ENCODE measurements at regions not wholly inside any gene's neighbourhood (a gene's known extent, or its start where the extent isn't known, plus 50 kb on each side); places are given as distances from the start of the nearest gene placed in this dataset.

GRCh38 chr11:122285070-122285988, 169.3 kb upstream of the BLID start:
- WGBS (ENCODE audit: insufficient coverage), result 87% methylated on average over 3 of the region's 8 CpGs
- Histone ChIP-seq H3K36me3 (ENCODE audit: control insufficient read depth, insufficient read depth, low read length) (no peaks in the 10 kb centered on the region), H3K4me1 (ENCODE audit: control insufficient read depth, insufficient read depth, low read length) (peaks cover 2% of the 10 kb centered on the region), H3K27ac (ENCODE audit: low read length) (no peak overlapping the region), H3K4me3 (ENCODE audit: low read length) (no peak overlapping the region), H3K9me3 (replicated peaks; ENCODE audit: control insufficient read depth, low read depth, low read length) (no peaks in the 10 kb centered on the region), H3K27me3 (ENCODE audit: control insufficient read depth, insufficient read depth, low read length) (no peaks in the 10 kb centered on the region)
- no peak for DNase-seq

- no peaks in the 10 kb centered on the region for H3K36me3 ChIP-seq (ENCODE audit: control insufficient read depth, insufficient read depth, low read length)
- no peaks in the 10 kb centered on the region for H3K4me1 ChIP-seq (ENCODE audit: control insufficient read depth, insufficient read depth, low read length)
- H3K9me3 ChIP-seq (replicated peaks; ENCODE audit: control insufficient read depth, low read depth, low read length), result no peaks in the 10 kb centered on the region
- no peak for DNase-seq
- H3K27ac ChIP-seq (ENCODE audit: low read length), result no peak overlapping the region
- H3K27me3 ChIP-seq (ENCODE audit: control insufficient read depth, insufficient read depth, low read length), result no peaks in the 10 kb centered on the region
- no CpG with 5 or more reads among the region's 5 CpGs for WGBS (ENCODE audit: insufficient coverage)
- H3K4me3 ChIP-seq (ENCODE audit: low read length), result no peak overlapping the region
Measured at GRCh38 chr11:122280870-122281269, 164.9 kb upstream of the BLID start.

DNA sequence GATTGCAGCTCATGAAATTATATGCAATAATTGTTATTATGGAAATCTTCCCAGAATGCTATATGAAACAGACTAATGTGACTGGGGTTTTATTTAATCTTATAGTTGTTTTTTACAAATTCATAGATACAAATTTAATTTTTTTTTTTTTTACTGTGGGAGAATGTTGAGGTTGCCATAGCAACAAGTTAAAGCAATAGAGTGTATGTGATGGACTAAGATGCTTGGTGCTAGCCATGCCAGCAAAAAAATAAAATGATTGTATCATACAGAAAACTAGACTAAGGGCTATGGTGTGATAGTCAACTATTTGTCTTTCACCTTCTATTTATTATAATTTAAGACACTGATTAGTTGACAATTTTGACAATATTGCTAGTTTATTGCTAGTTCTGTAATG, 163.2 kb upstream of the BLID start:
- no peak for DNase-seq
- Histone ChIP-seq H3K27me3 (ENCODE audit: control insufficient read depth, insufficient read depth, low read length) (no peaks in the 10 kb centered on the region), H3K36me3 (ENCODE audit: control insufficient read depth, insufficient read depth, low read length) (no peaks in the 10 kb centered on the region), H3K4me1 (ENCODE audit: control insufficient read depth, insufficient read depth, low read length) (no peaks in the 10 kb centered on the region), H3K27ac (ENCODE audit: low read length) (no peak overlapping the region), H3K4me3 (ENCODE audit: low read length) (no peak overlapping the region), H3K9me3 (replicated peaks; ENCODE audit: control insufficient read depth, low read depth, low read length) (no peaks in the 10 kb centered on the region)

GRCh38 chr11:122277493-122277892, 161.5 kb upstream of the BLID start:
- Histone ChIP-seq H3K27me3 (ENCODE audit: control insufficient read depth, insufficient read depth, low read length) (no peaks in the 10 kb centered on the region), H3K9me3 (replicated peaks; ENCODE audit: control insufficient read depth, low read depth, low read length) (no peaks in the 10 kb centered on the region), H3K4me1 (ENCODE audit: control insufficient read depth, insufficient read depth, low read length) (no peaks in the 10 kb centered on the region), H3K27ac (ENCODE audit: low read length) (no peak overlapping the region), H3K36me3 (ENCODE audit: control insufficient read depth, insufficient read depth, low read length) (no peaks in the 10 kb centered on the region), H3K4me3 (ENCODE audit: low read length) (no peak overlapping the region)
- 70% methylated on average over 4 of the region's 4 CpGs for WGBS (ENCODE audit: insufficient coverage)
- no peak for DNase-seq

DNA sequence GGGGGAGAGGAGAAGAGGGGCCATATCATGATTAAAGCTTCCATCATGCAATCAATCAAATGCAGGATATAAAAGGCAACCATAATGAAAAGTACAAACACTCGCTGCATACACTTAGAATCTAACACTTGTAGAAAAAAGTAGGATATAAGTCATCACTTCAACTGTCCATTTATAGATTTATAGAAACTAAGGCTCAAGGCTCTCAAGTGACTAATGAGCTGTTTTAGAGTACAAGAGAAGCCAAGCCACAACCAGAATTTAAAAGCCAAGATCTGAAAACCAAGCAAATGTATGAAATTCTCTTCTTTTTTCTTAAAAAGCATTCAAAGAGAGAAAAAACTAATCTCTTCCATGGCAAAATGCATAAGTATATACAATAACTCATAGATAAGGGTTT, 160.2 kb upstream of the BLID start:
- peaks cover 1% of the 10 kb centered on the region for H3K4me1 ChIP-seq (ENCODE audit: control insufficient read depth, insufficient read depth, low read length)
- no peak overlapping the region for H3K27ac ChIP-seq (ENCODE audit: low read length)
- DNase-seq, result no peak
- H3K4me3 ChIP-seq (ENCODE audit: low read length), result no peak overlapping the region
- no peaks in the 10 kb centered on the region for H3K36me3 ChIP-seq (ENCODE audit: control insufficient read depth, insufficient read depth, low read length)
- WGBS (ENCODE audit: insufficient coverage), result no CpG with 5 or more reads among the region's 1 CpG
- H3K27me3 ChIP-seq (ENCODE audit: control insufficient read depth, insufficient read depth, low read length), result no peaks in the 10 kb centered on the region
- no peaks in the 10 kb centered on the region for H3K9me3 ChIP-seq (replicated peaks; ENCODE audit: control insufficient read depth, low read depth, low read length)

DNA sequence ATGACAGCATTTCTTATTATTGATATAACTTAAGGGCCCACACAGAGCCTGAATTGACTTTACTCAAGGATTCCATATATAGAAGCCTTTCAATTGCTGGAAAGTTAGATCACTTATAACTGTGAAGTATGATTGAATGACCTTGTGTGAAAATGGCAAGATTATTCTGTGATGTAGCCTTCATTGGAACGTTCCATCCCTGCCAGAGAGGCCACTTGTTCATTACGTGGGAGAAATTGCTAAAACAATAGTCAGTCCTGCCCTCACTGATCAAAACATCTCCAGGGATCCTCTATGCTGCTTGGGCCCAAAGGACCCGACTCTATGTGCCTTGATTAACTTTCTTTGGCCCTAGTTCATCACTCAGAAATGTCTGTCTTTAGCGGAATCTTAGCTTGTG, 159.5 kb upstream of the BLID start:
- DNase-seq, result peak; percentile 37
- Histone ChIP-seq H3K27ac (ENCODE audit: low read length) (no peak overlapping the region), H3K9me3 (replicated peaks; ENCODE audit: control insufficient read depth, low read depth, low read length) (no peaks in the 10 kb centered on the region), H3K4me3 (ENCODE audit: low read length) (no peak overlapping the region), H3K36me3 (ENCODE audit: control insufficient read depth, insufficient read depth, low read length) (no peaks in the 10 kb centered on the region), H3K4me1 (ENCODE audit: control insufficient read depth, insufficient read depth, low read length) (peaks cover 5% of the 10 kb centered on the region), H3K27me3 (ENCODE audit: control insufficient read depth, insufficient read depth, low read length) (no peaks in the 10 kb centered on the region)
- no CpG with 5 or more reads among the region's 4 CpGs for WGBS (ENCODE audit: insufficient coverage)

- Histone ChIP-seq H3K27me3 (ENCODE audit: control insufficient read depth, insufficient read depth, low read length) (no peaks in the 10 kb centered on the region), H3K4me3 (ENCODE audit: low read length) (no peak overlapping the region), H3K9me3 (replicated peaks; ENCODE audit: control insufficient read depth, low read depth, low read length) (no peaks in the 10 kb centered on the region), H3K36me3 (ENCODE audit: control insufficient read depth, insufficient read depth, low read length) (no peaks in the 10 kb centered on the region), H3K27ac (ENCODE audit: low read length) (no peak overlapping the region), H3K4me1 (ENCODE audit: control insufficient read depth, insufficient read depth, low read length) (peaks cover 5% of the 10 kb centered on the region)
- no peak for DNase-seq
- WGBS (ENCODE audit: insufficient coverage), result 89% methylated on average over 1 of the region's 3 CpGs
Measured at GRCh38 chr11:122273476-122274191, 157.6 kb upstream of the BLID start.

- Histone ChIP-seq H3K27me3 (ENCODE audit: control insufficient read depth, insufficient read depth, low read length) (no peaks in the 10 kb centered on the region), H3K4me3 (ENCODE audit: low read length) (no peak overlapping the region), H3K36me3 (ENCODE audit: control insufficient read depth, insufficient read depth, low read length) (no peaks in the 10 kb centered on the region), H3K9me3 (replicated peaks; ENCODE audit: control insufficient read depth, low read depth, low read length) (no peaks in the 10 kb centered on the region), H3K27ac (ENCODE audit: low read length) (no peak overlapping the region), H3K4me1 (ENCODE audit: control insufficient read depth, insufficient read depth, low read length) (peaks cover 7% of the 10 kb centered on the region)
- no peak for DNase-seq
- 100% methylated on average over 1 of the region's 4 CpGs for WGBS (ENCODE audit: insufficient coverage)
Measured at GRCh38 chr11:122271745-122272144, 155.7 kb upstream of the BLID start.

DNA sequence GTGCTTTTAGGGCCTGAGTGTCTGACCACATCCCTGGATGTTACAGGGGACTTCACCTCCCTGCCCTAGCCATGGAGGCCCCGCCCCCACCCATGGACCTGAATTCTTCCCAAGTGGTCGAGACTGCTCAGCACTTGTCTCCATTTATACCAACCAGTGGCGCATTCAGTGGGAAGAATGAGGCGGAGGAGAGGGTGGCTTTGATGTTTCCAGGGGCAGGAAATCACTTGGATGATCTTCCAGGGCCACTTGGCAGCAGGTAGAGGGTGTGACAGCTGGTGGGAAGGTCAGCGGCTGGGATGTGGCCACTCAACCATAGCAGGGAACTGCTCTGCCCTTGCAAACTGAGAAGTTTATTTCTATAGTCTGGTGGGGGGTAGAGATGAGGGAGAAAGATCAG, 155.1 kb upstream of the BLID start:
- WGBS (ENCODE audit: insufficient coverage), result 66% methylated on average over 3 of the region's 5 CpGs
- Histone ChIP-seq H3K4me1 (ENCODE audit: control insufficient read depth, insufficient read depth, low read length) (peaks cover 7% of the 10 kb centered on the region), H3K9me3 (replicated peaks; ENCODE audit: control insufficient read depth, low read depth, low read length) (no peaks in the 10 kb centered on the region), H3K27ac (ENCODE audit: low read length) (no peak overlapping the region), H3K36me3 (ENCODE audit: control insufficient read depth, insufficient read depth, low read length) (no peaks in the 10 kb centered on the region), H3K4me3 (ENCODE audit: low read length) (no peak overlapping the region), H3K27me3 (ENCODE audit: control insufficient read depth, insufficient read depth, low read length) (no peaks in the 10 kb centered on the region)
- peak; percentile 24 for DNase-seq

- Histone ChIP-seq H3K36me3 (ENCODE audit: control insufficient read depth, insufficient read depth, low read length) (no peaks in the 10 kb centered on the region), H3K27ac (ENCODE audit: low read length) (no peak overlapping the region), H3K4me1 (ENCODE audit: control insufficient read depth, insufficient read depth, low read length) (peaks cover 7% of the 10 kb centered on the region), H3K4me3 (ENCODE audit: low read length) (no peak overlapping the region), H3K9me3 (replicated peaks; ENCODE audit: control insufficient read depth, low read depth, low read length) (no peaks in the 10 kb centered on the region), H3K27me3 (ENCODE audit: control insufficient read depth, insufficient read depth, low read length) (no peaks in the 10 kb centered on the region)
- DNase-seq, result peak; percentile 56
- WGBS (ENCODE audit: insufficient coverage), result no CpG with 5 or more reads among the region's 3 CpGs
Measured at GRCh38 chr11:122270535-122270934, 154.5 kb upstream of the BLID start.
